H1 (cell line): ENCODE measurements at regions not wholly inside any gene's neighbourhood (a gene's known extent, or its start where the extent isn't known, plus 50 kb on each side); places are given as distances from the start of the nearest gene placed in this dataset.

ENCODE experiments used
- EP300 ChIP-seq, 2 experiments: IDR thresholded peaks; 1 replicate in 1 of 2; 2 replicates in 1 of 2; pipeline ENCODE4 v1.6.1; 2011 to 2012; ENCODE audit warnings: low read depth in 2 of 2, low read length in 2 of 2, mild to moderate bottlenecking in 2 of 2, borderline replicate concordance in 1 of 2, inconsistent platforms in 1 of 2, moderate library complexity in 1 of 2
- GTF2F1 ChIP-seq: IDR thresholded peaks from 2 replicates; pipeline ENCODE4 v1.6.1; 2012; ENCODE audit warnings: low read depth, low read length, improper control_type of control experiment, borderline replicate concordance
- RFX5 ChIP-seq: IDR thresholded peaks from 2 replicates; pipeline ENCODE4 v1.6.1; 2011; ENCODE audit warnings: low read depth, low read length, improper control_type of control experiment, borderline replicate concordance
- TAF7 ChIP-seq: optimal IDR thresholded peaks from 2 replicates; pipeline ENCODE3; 2011; ENCODE audit warnings: low read depth, mild to moderate bottlenecking, inconsistent platforms, low read length, moderate library complexity, borderline replicate concordance

DNA sequence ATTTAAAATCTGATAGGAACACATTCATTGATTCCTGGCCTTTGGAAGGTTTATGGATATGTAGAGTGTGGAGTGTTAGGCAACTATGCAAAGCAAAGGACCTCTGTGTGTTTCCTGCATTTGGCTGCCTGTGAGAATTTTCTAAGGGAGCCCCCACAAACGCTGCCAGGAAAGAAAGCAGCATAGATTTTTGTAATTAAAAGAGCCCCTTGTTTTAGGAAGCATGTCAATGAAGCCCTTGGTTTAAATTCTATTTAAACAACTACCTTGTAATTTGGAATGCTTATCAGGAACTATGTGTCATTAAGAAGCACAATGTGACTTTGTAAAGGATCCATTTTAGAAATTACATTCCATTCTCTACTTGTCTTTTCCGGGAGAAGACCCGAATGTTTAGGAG is 742.5 kb downstream of the NXPH1 start (continued):
- TF ChIP-seq GTF2F1 = no peak
- no peak for TF ChIP-seq EP300 (IDR thresholded peaks at IDR 0.05; ENCODE audit: borderline replicate concordance in 1 of 2, low read depth in 2 of 2, low read length in 2 of 2)
- TF ChIP-seq RFX5 = no peak
- TF ChIP-seq TAF7 = no peak
